ENCODE measurements at regions not wholly inside any gene's neighbourhood (a gene's known extent, or its start where the extent isn't known, plus 50 kb on each side); places are given as distances from the start of the nearest gene placed in this dataset.
"Not testable (repeated sequence)": the region's sequence is repeated elsewhere in the genome, so short reads cannot be mapped to it uniquely, and the experiment has no call there.

- no peak for DNase-seq
Observed at GRCh38 chr6:44036699-44037101, 90.6 kb downstream of the MRPL14 start.

- DNase-seq: no peak
Observed at GRCh38 chr6:44036196-44036595, 91.1 kb downstream of the MRPL14 start.

DNA sequence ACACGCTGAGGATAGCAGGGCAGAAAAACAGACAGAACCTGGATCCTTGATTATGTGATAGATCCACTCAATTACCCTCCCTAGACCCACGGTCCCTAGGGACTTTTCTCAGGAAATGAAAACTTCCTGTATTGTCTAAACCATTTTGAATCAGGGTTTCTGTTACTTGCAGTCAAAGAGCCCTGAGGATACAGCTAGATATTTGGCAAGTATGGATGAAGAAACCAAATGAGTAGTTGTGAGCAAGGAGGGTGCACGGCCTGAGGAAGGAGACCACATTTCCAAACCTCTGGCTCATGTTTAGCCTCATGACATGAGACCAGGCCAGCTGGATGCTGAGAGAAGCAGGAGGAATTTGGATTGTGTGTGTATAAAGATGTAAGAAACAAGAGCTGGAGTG lies 91.6 kb downstream of the MRPL14 start:
- no peak for DNase-seq

GRCh38 chr6:44034931-44035345 lies 92.3 kb downstream of the MRPL14 start:
- no peak for DNase-seq

DNA sequence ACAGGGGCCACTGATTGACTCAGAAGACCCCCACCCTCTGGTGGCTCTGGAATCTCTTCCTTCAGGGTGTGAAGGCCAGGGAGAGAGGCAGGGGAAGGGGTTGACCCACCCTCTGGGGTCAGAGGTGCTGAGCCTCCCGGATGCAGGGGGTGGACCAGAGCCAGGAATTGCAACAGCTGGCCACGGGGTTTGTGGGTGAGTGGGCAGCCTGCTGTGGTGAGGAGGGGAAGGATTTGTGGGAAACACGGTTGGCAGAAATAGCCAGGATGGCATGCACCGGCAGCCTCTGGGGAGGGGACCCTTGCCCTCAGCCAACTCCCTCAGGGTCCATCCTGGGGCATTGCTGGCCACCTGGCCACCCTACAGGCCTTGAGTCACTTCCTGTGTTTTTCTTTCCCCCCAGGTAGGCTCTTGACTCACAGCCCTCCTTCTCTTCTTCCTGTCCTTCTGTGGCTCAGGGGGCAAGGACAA lies 92.8 kb downstream of the MRPL14 start:
- DNase-seq: no peak

DNA sequence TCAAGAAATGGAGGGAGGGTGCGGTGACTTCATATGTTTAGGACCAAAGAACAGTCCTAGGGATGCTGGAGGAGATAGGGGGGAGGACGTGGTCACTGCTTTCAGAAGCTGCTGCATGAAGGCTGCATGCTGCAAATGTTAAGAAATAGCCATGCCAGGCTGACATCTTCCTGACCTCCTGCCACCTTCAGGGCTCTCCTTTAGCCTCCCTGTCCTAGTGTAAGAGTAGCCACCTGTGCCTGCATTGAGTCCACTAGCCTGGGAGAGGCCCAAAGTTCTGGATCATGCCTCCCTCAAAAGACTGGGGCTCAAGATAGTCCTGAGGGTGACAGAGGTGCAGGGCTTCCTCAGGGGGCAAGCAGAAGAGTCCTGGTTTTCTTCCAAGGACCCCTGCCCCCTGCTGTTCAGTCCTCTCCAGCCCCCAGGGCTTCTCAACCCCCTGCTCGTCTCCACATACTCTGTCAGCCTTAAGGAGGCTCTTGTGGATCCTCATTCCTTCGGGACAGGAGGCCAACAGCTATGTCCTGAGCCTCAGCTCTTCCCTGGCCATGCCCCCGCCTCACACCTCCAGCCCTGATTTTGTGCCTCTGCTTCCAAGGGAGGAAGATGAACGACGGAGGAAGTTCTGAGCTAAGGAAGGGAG lies 96.3 kb downstream of the MRPL14 start:
- no peak for DNase-seq

DNA sequence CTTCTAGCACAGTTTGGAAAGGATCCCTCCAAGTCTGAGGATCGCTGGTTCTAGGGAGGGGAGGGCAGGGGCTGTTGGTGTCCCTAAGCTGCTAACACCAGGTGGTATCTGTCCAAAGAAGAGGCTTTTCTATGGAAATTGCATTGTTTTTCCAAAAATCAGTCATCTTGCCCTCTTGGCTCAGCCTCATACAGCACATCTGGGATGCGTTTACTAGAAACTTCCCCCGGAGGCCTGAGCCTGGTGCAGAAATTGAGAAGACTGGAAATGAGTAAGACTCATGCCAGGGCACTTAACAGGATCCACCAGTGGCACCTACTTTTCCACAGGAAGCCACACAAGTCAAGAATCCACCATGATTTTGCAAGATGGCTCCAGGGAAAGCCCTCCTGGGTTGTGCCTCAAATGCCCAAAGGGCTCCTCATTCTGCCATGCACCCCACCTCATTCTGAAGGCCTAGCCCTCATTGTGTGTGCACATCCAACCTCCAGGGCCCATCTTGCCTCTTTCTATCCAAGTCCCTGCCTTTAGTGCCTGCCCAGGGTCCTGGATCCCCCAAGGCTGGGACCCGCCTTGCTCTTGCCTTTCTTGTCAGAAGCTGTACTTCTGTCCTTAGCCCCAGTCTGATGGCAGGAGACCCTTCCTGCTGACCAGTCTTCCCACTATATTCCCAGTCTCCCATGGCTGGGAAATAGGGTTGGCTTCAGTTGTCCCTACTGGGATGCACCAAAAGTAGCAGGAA lies 97.6 kb downstream of the MRPL14 start:
- no peak for DNase-seq

- DNase-seq: peak; percentile 30
Observed at GRCh38 chr6:44028789-44029310, 98.4 kb downstream of the MRPL14 start.

- no peak for DNase-seq
Observed at GRCh38 chr6:44025226-44025625, 102.0 kb downstream of the MRPL14 start.

GRCh38 chr6:44024574-44025219 lies 102.6 kb downstream of the MRPL14 start:
- no peak for DNase-seq

GRCh38 chr6:44023586-44024454 lies 103.4 kb downstream of the MRPL14 start:
- no peak for DNase-seq

- no peak for DNase-seq
Observed at GRCh38 chr6:44022671-44023352, 104.4 kb downstream of the MRPL14 start.

- no peak for DNase-seq
Observed at GRCh38 chr6:44022296-44022661, 105.0 kb downstream of the MRPL14 start.

GRCh38 chr6:44021589-44022295 lies 105.5 kb downstream of the MRPL14 start:
- DNase-seq: no peak

DNA sequence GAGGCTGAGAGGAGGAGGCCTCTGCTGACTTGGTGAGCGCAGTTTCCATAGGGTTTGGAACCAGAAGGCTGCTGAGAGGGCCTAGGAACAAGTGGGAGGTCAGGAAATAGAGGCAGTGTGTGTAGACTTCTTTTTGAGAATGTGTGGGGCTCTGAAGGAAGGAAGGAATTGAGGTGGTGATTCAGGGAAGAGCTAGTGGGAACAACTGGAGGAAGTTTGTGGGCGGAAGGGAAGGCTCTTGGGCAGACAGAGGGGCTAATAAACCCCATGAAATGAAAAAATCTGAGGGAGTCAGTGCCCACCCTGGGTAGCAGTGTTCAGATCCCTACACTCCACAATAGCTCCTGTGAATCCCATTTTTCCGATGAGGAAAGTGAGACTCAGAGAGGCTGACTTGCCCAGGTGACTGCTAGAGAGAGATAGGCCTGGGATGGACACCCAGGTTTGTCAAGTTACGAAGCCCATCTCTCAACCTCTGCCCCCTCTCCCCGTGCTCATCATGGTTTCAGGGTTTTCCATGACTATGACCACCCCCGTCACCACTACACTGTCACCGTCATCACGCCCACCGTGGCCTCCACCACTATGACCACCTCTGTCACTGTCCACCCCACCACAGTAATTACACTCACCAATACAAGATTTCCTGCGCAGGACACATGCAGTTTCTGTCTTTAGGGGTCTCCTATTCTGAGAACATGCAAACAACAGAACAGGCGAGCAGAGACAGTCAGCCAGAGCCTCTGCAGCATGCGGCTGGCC lies 106.4 kb downstream of the MRPL14 start:
- no peak for DNase-seq

- no peak for DNase-seq
Observed at GRCh38 chr6:44020148-44020547, 107.1 kb downstream of the MRPL14 start.

GRCh38 chr6:44017307-44017706 lies 109.9 kb downstream of the MRPL14 start:
- not testable (repeated sequence) for DNase-seq

DNA sequence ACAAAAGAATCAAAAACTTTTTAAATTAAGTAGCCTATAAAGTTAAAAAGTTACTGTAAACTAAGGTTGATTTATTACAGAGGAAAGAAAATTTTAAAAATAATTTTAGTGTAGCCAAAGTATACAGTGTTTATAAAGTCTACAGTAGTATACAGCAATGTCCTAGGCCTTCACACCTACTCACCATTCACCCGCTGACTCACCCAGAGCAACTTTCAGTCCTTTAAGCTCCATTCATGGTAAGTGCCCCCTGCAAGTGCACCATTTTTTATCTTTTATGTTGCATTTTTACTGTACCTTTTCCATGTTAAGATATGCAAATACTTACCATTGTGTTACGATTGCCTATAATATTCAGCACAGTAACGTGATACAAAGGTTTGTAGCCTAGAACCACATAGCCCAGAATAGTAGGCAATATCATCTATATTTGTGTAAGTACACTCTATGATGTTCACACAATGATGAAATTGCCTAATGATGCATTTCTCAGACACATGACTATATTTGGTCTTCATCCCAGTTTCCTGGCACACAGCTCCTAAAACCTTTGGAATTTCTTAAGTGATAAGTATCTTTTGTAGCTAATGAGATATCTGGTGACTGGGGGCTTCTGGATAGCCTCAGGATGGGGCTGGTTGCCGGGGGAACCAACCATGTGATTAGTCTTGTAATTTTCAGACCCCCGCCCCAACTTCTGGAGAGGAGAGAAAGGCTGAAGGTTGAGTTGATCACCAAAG lies 111.0 kb downstream of the MRPL14 start:
- DNase-seq: no peak

DNA sequence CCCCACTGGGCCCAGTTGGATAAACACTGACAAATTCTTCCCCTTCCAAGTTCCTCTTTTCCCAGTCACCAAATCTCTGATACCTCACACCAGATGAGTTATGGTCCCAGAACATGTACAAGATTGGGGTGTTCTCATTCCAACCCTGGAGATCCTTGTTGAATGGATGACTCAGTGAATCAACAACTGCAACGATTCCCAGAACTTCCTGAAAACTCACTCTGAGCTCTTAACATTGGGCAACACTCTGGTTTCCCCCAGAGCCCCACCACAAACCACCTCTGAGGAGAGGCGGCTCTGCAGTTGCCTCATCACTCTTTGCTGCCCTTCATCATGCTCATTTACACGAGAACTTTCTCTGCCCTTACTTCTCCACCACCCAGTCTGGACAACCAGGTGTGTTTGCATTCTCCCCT lies 115.2 kb downstream of the MRPL14 start:
- DNase-seq: no peak

DNA sequence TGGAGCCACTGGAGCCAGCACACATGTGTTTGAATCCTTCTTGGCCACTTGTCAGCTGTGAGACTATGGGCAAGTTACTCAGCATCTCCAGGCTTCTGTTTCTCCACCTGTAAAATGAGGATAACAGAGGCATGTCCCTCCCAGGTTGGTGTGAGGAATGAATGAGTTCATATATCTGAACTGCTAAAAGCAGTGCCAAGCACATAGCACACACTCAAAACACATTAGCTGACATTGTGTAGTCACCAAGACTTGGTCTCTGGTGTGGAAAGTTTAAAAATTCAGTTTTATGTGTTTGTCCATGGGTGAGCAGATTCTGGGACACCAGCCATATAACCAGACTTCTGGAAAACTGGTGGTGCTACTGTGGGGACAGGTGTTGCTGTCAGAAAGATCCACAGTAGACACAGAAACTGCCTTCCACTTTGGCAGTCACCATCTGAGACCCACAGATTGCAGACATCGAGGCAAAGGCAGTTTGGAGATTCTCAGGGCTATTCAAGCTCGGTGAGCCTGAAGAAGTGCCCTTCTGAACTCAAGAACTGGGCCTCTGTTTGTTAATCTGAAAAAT lies 115.8 kb downstream of the MRPL14 start:
- peak; percentile 92 for DNase-seq
